ENCODE measurements at regions not wholly inside any gene's neighbourhood (a gene's known extent, or its start where the extent isn't known, plus 50 kb on each side); places are given as distances from the start of the nearest gene placed in this dataset.
A peak's percentile ranks its signal among the peaks of the same experiment; 100 is the strongest.

GRCh38 chr9:80426992-80427391 is 855.2 kb downstream of the TLE4 start:
- Histone ChIP-seq H3K4ac (replicated peaks; ENCODE audit: insufficient read length, low read depth, low read length) (no peak overlapping the region), H4K20me1 (replicated peaks in 1 of 2; ENCODE audit: control insufficient read depth in 1 of 2, insufficient read depth in 2 of 2, low read length in 2 of 2) (no peaks in the 10 kb centered on the region), H3K56ac (replicated peaks; ENCODE audit: insufficient read length, low read depth, low read length) (no peak overlapping the region), H3K23ac (ENCODE audit: insufficient read length) (no peak overlapping the region), H4K5ac (ENCODE audit: insufficient read length, low read depth, low read length) (no peak overlapping the region), H2BK12ac (ENCODE audit: low read depth, low read length) (no peak overlapping the region), H3K4me3 (ENCODE audit: extremely low read depth in 1 of 4, insufficient read depth in 2 of 4, low read depth in 3 of 4, low read length in 4 of 4) (no peak overlapping the region), H3K79me1 (ENCODE audit: low read depth, low read length) (no peaks in the 10 kb centered on the region), H3K4me1 (replicated peaks in 1 of 4; ENCODE audit: control insufficient read depth in 3 of 4, insufficient read depth in 4 of 4, low read length in 3 of 4) (no peaks in the 10 kb centered on the region), H2AFZ (ENCODE audit: low read length) (0 out of 2 replicates have a peak overlapping the region, but pooled peaks have one; percentile 10), H2BK120ac (replicated peaks; ENCODE audit: low read depth, low read length) (no peak overlapping the region), H2AK5ac (ENCODE audit: low read depth, low read length) (no peak overlapping the region), H4K91ac (replicated peaks; ENCODE audit: insufficient read length, low read length) (no peak overlapping the region), H3K9me3 (ENCODE audit: insufficient read depth in 2 of 2, low read depth in 1 of 2, low read length in 1 of 2) (peaks cover 0 to 4% of the 10 kb centered on the region in 2 experiments; a peak in 1 of 4 replicates), H2BK5ac (ENCODE audit: low read depth, low read length) (no peak overlapping the region), H3K9ac (replicated peaks in 1 of 4; ENCODE audit: extremely low read depth in 1 of 4, low read depth in 3 of 4, low read length in 3 of 4) (no peak overlapping the region), H3K14ac (ENCODE audit: insufficient read length) (no peak overlapping the region), H3K36me3 (ENCODE audit: control insufficient read depth in 2 of 4, insufficient read depth in 4 of 4, low read length in 3 of 4) (no peaks in the 10 kb centered on the region), H3K4me2 (ENCODE audit: insufficient read depth in 1 of 2, low read depth in 2 of 2, low read length in 2 of 2) (no peak overlapping the region), H3K27ac (ENCODE audit: low read depth, low read length) (no peak overlapping the region), H2BK15ac (ENCODE audit: low read length) (no peak overlapping the region), H3K27me3 (replicated peaks in 1 of 4; ENCODE audit: control insufficient read depth in 3 of 4, extremely low read depth in 1 of 4, insufficient read depth in 3 of 4, low read length in 3 of 4) (no peaks in the 10 kb centered on the region), H3K18ac (ENCODE audit: extremely low read depth, low read length) (no peak overlapping the region), H3K23me2 (ENCODE audit: low read depth, low read length) (no peaks in the 10 kb centered on the region), H3K79me2 (ENCODE audit: control insufficient read depth in 1 of 2, insufficient read depth in 2 of 2, low read length in 2 of 2) (no peaks in the 10 kb centered on the region), H4K8ac (ENCODE audit: extremely low read depth, insufficient read depth, low read length) (no peak overlapping the region), H2BK20ac (ENCODE audit: low read length) (no peak overlapping the region)
- WGBS, 2 experiments (ENCODE audit: extremely low coverage in 1 of 2, insufficient coverage in 1 of 2, insufficient read length in 1 of 2, insufficient replicate concordance in 2 of 2, low coverage in 1 of 2, low lambda C conversion rate in 2 of 2, missing lambda C conversion rate in 1 of 2), result 78% methylated on average over 1 of the region's 1 CpG; no CpG with 5 or more reads in 1 of the 2 experiments
- DNase-seq (ENCODE audit: low read depth in 1 of 2, low spot score in 2 of 2) (no peak), FAIRE-seq (no peak)
- POLR2A ChIA-PET (ENCODE audit: partially characterized antibody), result no interaction called here
- TF ChIP-seq, protein P1, sequence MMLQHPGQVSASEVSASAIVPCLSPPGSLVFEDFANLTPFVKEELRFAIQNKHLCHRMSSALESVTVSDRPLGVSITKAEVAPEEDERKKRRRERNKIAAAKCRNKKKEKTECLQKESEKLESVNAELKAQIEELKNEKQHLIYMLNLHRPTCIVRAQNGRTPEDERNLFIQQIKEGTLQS (IDR thresholded peaks at IDR 0.05; ENCODE audit: insufficient read depth, low read depth, low read length), result no peak
- CTCF ChIA-PET (ENCODE audit: partially characterized antibody), result interaction anchor here (0.6 kb wide), 1 partner anchor 182 kb away, joined by 4 read pairs; no protein-coding TSS in a partner anchor
